Activated T-cell treated with anti-CD3 and anti-CD28 coated beads, Interleukin-2, amount 50 U/mL, for 72 hours (primary cell): ENCODE measurements at regions not wholly inside any gene's neighbourhood (a gene's known extent, or its start where the extent isn't known, plus 50 kb on each side); places are given as distances from the start of the nearest gene placed in this dataset.

Experiments used
- ATAC-seq, 2 donors: fragments of 150-1000 bp; cut with Tn5 transposase; replicated peaks in 1 of 2; 2 replicates each; pipeline ENCODE4 v1.10.0; 2021; ENCODE audit warnings: moderate library complexity in 2 of 2, mild to moderate bottlenecking in 1 of 2
- DNase-seq, 2 donors: peaks; one replicate each; pipeline ENCODE4 v3.0.0; 2021 to 2022; ENCODE audit warnings: mixed read lengths in 1 of 2
- H3K27ac Mint-ChIP-seq: one replicate; pipeline ENCODE4 v1.8.0; 2022; ENCODE audit warnings: mild to moderate bottlenecking, moderate library complexity, mixed read lengths
- H3K27me3 Mint-ChIP-seq: one replicate; pipeline ENCODE4 v1.8.0; 2022; ENCODE audit warnings: low read depth, mixed read lengths
- H3K36me3 Mint-ChIP-seq, 2 donors: one replicate each; pipeline ENCODE4 v1.8.0; 2022; ENCODE audit warnings: mixed read lengths in 2 of 2, mild to moderate bottlenecking in 1 of 2; ENCODE audit not compliant: insufficient read depth in 2 of 2
- H3K4me1 Mint-ChIP-seq: one replicate; pipeline ENCODE4 v1.8.0; 2022; ENCODE audit warnings: low read depth, mixed read lengths
- H3K4me3 Mint-ChIP-seq, 2 donors: one replicate each; pipeline ENCODE4 v1.8.0; 2022; ENCODE audit warnings: mild to moderate bottlenecking in 2 of 2, mixed read lengths in 2 of 2, moderate library complexity in 2 of 2
- H3K9me3 Mint-ChIP-seq, 2 donors: one replicate each; pipeline ENCODE4 v1.8.0; 2022; ENCODE audit warnings: mixed read lengths in 2 of 2

DNA sequence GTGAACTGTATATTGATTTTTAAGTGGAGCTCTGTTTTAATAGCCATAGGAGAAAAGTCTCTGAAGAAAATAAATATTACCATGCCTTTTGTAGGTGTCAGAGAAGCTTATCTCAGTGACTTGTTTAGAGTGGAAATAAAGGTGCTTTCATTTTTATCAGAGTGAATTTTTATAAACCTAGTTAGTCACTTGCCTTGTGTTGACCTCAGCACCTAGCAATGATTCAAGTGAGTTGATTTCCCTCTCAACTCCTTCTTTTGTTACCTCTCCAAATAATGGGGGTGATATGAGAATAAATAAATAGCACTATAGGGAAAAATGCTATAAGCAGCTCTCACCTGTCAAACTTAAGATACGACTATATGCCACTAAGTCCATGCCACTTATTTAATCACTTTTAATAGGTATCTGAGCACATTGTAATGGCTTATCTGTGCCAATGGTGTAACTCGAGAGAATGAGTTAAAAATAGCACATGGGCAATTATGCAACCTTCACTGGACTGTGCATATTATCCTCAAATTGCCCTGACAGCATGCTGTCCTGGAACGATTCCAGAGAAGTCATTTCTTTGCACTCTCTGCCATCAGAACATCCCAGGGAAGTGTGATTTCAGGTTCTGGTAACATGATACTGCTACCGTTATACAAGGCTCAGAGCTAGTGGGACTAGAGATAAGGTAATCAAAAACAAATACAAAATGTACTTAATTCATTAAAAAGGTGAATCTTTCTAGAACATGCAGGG is 290.8 kb downstream of the CCDC85A start:
- DNase-seq (no peak), ATAC-seq (no peak)
- Mint-ChIP-seq H3K4me3 (no peak overlapping the region), H3K27ac (no peak overlapping the region), H3K4me1 (no peaks in the 10 kb centered on the region), H3K9me3 (peaks cover 0 to 6% of the 10 kb centered on the region in 2 donors), H3K36me3 (no peaks in the 10 kb centered on the region), H3K27me3 (no peaks in the 10 kb centered on the region)

DNA sequence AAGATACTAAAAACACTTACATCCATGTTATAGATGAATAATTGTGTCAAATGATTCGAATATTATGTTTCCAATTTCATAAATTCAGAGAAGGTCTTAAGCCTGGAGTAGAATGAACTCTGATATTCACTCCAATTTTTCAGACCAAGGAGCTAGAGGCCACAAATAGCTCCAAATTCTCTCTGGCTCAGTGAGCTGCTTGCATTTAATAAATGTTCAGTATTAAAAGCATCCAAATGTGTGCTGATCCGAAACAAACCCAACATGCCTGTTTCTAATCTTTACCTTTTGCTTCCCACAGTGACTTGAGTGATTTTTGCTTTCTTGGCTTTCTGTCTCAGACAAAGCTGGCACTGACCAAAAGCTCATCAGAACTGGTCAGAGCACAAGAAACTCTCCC is 291.4 kb downstream of the CCDC85A start:
- H3K27me3 Mint-ChIP-seq: no peaks in the 10 kb centered on the region
- no peak for ATAC-seq
- no peaks in the 10 kb centered on the region for H3K4me1 Mint-ChIP-seq
- DNase-seq: no peak
- no peak overlapping the region for H3K4me3 Mint-ChIP-seq
- no peak overlapping the region for H3K27ac Mint-ChIP-seq
- peaks cover 0 to 6% of the 10 kb centered on the region in 2 donors for H3K9me3 Mint-ChIP-seq
- H3K36me3 Mint-ChIP-seq: no peaks in the 10 kb centered on the region

GRCh38 chr2:56476509-56477071 is 292.8 kb downstream of the CCDC85A start:
- no peaks in the 10 kb centered on the region for H3K36me3 Mint-ChIP-seq
- DNase-seq (no peak), ATAC-seq (no peak)
- peaks cover 0 to 6% of the 10 kb centered on the region in 2 donors for H3K9me3 Mint-ChIP-seq
- H3K4me3 Mint-ChIP-seq: no peak overlapping the region
- H3K27me3 Mint-ChIP-seq: no peaks in the 10 kb centered on the region
- H3K27ac Mint-ChIP-seq: no peak overlapping the region
- no peaks in the 10 kb centered on the region for H3K4me1 Mint-ChIP-seq

DNA sequence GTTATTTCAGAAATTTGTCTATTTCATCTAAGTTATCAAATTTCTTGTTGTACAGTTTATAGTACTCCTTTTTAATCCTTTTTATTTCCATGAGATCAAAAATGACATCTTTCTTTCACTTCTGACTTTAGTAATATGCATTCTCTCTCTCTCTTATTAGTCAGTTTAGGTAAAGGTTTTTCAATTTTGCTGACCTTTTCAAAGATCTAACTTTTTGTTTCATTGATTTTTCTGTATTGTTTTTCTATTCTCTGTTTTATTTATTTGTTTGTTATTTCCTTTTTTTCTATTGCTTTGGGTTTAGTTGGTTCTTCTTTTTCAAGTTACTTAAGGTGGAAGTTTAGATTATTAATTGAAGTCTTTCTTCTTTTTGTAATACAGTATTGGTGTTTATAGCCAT is 294.2 kb downstream of the CCDC85A start:
- Mint-ChIP-seq H3K4me3 (no peak overlapping the region), H3K27ac (no peak overlapping the region), H3K4me1 (no peaks in the 10 kb centered on the region), H3K9me3 (peaks cover 0 to 6% of the 10 kb centered on the region in 2 donors), H3K36me3 (no peaks in the 10 kb centered on the region), H3K27me3 (no peaks in the 10 kb centered on the region)
- no peak for ATAC-seq
- DNase-seq: no peak

- H3K36me3 Mint-ChIP-seq: no peaks in the 10 kb centered on the region
- peaks cover 2 to 6% of the 10 kb centered on the region in 2 donors for H3K9me3 Mint-ChIP-seq
- no peak for ATAC-seq
- H3K27me3 Mint-ChIP-seq: no peaks in the 10 kb centered on the region
- no peak overlapping the region for H3K4me3 Mint-ChIP-seq
- no peak overlapping the region for H3K27ac Mint-ChIP-seq
- no peak for DNase-seq
- no peaks in the 10 kb centered on the region for H3K4me1 Mint-ChIP-seq
Observed at GRCh38 chr2:56483081-56483480, 299.3 kb downstream of the CCDC85A start.

- Mint-ChIP-seq H3K4me1 (no peaks in the 10 kb centered on the region), H3K27me3 (no peaks in the 10 kb centered on the region), H3K36me3 (no peaks in the 10 kb centered on the region), H3K9me3 (peaks cover 4 to 5% of the 10 kb centered on the region in 2 donors), H3K27ac (no peak overlapping the region), H3K4me3 (no peak overlapping the region)
- ATAC-seq (no peak), DNase-seq (no peak)
Observed at GRCh38 chr2:56484906-56485305, 301.1 kb downstream of the CCDC85A start.

DNA sequence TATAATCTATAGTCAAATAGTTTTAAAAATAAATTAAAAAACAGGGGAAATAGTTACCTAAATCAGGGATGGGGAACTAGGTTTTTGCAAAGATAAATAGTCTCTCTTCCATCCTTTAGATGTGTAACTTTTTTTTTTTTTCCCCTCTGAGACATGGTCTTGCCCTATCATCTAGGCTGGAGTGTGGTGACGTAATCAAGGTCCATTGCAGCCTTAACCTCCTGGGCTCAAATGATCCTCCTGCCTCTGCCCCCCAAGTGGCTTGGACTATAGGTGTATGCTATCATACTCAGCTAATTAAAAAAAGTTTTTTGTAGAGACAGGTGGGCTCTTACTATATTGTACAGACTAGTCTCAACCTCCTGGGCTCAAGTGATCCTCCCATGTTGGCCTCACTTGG is 316.5 kb downstream of the CCDC85A start:
- H3K27ac Mint-ChIP-seq: no peak overlapping the region
- no peak overlapping the region for H3K4me3 Mint-ChIP-seq
- ATAC-seq: no peak
- H3K27me3 Mint-ChIP-seq: no peaks in the 10 kb centered on the region
- peaks cover 4 to 14% of the 10 kb centered on the region in 2 donors for H3K9me3 Mint-ChIP-seq
- H3K4me1 Mint-ChIP-seq: no peaks in the 10 kb centered on the region
- no peaks in the 10 kb centered on the region for H3K36me3 Mint-ChIP-seq
- DNase-seq: no peak

GRCh38 chr2:56502616-56503015 is 318.8 kb downstream of the CCDC85A start:
- Mint-ChIP-seq H3K9me3 (peaks cover 6 to 16% of the 10 kb centered on the region in 2 donors), H3K27me3 (no peaks in the 10 kb centered on the region), H3K4me1 (no peaks in the 10 kb centered on the region), H3K36me3 (no peaks in the 10 kb centered on the region), H3K4me3 (no peak overlapping the region), H3K27ac (no peak overlapping the region)
- DNase-seq: no peak
- ATAC-seq: no peak

- Mint-ChIP-seq H3K27ac (no peak overlapping the region), H3K9me3 (peaks cover 5 to 13% of the 10 kb centered on the region in 2 donors), H3K4me1 (no peaks in the 10 kb centered on the region), H3K4me3 (no peak overlapping the region), H3K27me3 (no peaks in the 10 kb centered on the region), H3K36me3 (no peaks in the 10 kb centered on the region)
- DNase-seq: no peak
- ATAC-seq: no peak
Observed at GRCh38 chr2:56505885-56506284, 322.1 kb downstream of the CCDC85A start.

- H3K9me3 Mint-ChIP-seq: peaks cover 10 to 15% of the 10 kb centered on the region in 2 donors
- ATAC-seq: no peak
Observed at GRCh38 chr2:56508662-56509061, 324.9 kb downstream of the CCDC85A start.

DNA sequence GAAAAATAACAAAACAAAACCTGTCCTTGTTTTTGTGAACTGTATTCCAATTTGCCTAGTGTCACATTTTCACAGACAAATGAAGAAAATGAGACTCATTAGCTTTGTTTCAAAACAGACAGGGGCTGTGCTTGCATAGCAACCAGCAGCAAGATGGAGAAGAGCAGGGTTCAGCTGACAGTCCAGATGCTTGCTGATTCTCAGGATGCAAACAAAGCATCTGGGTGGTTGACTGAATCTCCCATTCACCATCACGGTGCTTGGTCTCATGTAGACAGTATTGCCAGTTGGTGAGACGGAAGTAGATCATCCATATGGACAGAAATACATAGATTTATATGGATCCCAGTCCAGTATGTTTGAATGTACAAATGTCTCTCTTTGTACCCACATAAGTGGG is 326.8 kb downstream of the CCDC85A start:
- DNase-seq: no peak
- Mint-ChIP-seq H3K27ac (no peak overlapping the region), H3K4me1 (no peaks in the 10 kb centered on the region), H3K27me3 (no peaks in the 10 kb centered on the region), H3K4me3 (no peak overlapping the region), H3K36me3 (no peaks in the 10 kb centered on the region), H3K9me3 (peaks cover 10 to 15% of the 10 kb centered on the region in 2 donors)
- no peak for ATAC-seq

More at GRCh38 chr2:56508662-56509061, 324.9 kb downstream of the CCDC85A start:
- no peak for DNase-seq
- Mint-ChIP-seq H3K36me3 (no peaks in the 10 kb centered on the region), H3K27ac (no peak overlapping the region), H3K4me3 (no peak overlapping the region), H3K4me1 (no peaks in the 10 kb centered on the region), H3K27me3 (no peaks in the 10 kb centered on the region)

DNA sequence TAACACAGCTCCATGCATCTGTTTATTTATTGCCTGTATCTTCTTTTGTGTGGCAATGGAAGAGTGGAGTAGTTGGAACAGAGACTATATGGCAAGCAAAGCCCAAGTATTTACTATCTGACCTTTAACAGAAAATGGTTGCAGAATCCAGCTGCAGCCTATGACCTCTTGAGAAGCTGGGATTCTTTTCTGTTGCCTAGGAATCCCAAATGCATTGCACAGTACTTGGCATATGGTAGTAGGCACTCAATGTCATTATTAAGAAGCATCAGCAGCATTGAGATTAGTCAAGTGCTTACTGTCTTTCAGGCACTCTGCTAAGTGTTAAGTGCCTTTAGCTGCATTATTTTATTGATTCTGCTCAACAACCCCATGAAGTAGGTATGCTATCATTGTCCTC is 331.6 kb downstream of the CCDC85A start:
- no peaks in the 10 kb centered on the region for H3K4me1 Mint-ChIP-seq
- H3K27ac Mint-ChIP-seq: no peak overlapping the region
- no peaks in the 10 kb centered on the region for H3K36me3 Mint-ChIP-seq
- H3K9me3 Mint-ChIP-seq: peaks cover 5 to 6% of the 10 kb centered on the region in 2 donors
- no peaks in the 10 kb centered on the region for H3K27me3 Mint-ChIP-seq
- no peak for DNase-seq
- no peak overlapping the region for H3K4me3 Mint-ChIP-seq
- ATAC-seq: no peak

- DNase-seq: no peak
- Mint-ChIP-seq H3K27ac (no peak overlapping the region), H3K4me3 (no peak overlapping the region), H3K9me3 (peaks cover 3 to 4% of the 10 kb centered on the region in 2 donors), H3K27me3 (no peaks in the 10 kb centered on the region), H3K36me3 (no peaks in the 10 kb centered on the region), H3K4me1 (no peaks in the 10 kb centered on the region)
- ATAC-seq: no peak
Observed at GRCh38 chr2:56519806-56520205, 336.0 kb downstream of the CCDC85A start.

DNA sequence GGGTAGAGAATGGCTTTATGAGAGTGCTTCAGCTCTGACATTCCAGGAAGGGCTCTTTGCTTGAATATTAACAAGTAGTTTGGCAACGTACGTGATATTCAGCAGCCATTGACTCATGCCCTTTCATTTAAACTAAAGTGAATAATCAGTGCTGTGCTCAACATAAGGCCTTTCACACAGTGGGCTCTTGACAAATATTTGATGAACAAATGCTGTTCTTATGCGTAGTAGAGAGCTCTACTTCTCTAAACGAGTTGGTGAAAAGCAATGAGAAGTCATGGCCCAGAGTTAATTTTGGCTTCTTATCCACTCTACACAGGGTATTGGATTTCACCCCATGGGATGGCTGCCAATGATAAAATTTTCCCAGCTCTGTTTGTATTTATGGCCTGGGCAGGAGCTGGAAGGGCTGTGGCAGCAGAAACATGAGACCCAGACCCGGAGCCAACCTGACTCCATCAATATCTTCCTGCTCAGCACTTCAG is 338.9 kb downstream of the CCDC85A start:
- Mint-ChIP-seq H3K4me1 (no peaks in the 10 kb centered on the region), H3K9me3 (peaks cover 9 to 11% of the 10 kb centered on the region in 2 donors), H3K36me3 (no peaks in the 10 kb centered on the region), H3K27ac (no peak overlapping the region), H3K4me3 (no peak overlapping the region), H3K27me3 (no peaks in the 10 kb centered on the region)
- DNase-seq (no peak), ATAC-seq (no peak)
